Heart right ventricle (tissue), 16 donors: ENCODE measurements at regions not wholly inside any gene's neighbourhood (a gene's known extent, or its start where the extent isn't known, plus 50 kb on each side); places are given as distances from the start of the nearest gene placed in this dataset.

ENCODE experiments used
- ATAC-seq, 8 donors: fragments of 200-7000 bp; cut with Tn5 transposase; one replicate each; pipeline ENCODE4 v1.9.1; 2020; ENCODE audit warnings: mild to moderate bottlenecking in 8 of 8, moderate library complexity in 8 of 8, moderate number of reproducible peaks in 1 of 8
- DNase-seq, 2 donors: peaks; one replicate each; pipeline ENCODE4 v3.0.0-alpha.2; 2020
- H3K27ac ChIP-seq, 10 donors: fragments of 200-600 bp; sonication (generic) in 2 of 10; one replicate each; pipeline versions ENCODE4 v1.5.0 to v1.8.0; 2020 to 2022; ENCODE audit warnings: mild to moderate bottlenecking in 3 of 10
- H3K27me3 ChIP-seq, 7 donors: fragments of 200-600 bp; one replicate each; pipeline ENCODE4 v1.8.0; 2021 to 2022; ENCODE audit warnings: mild to moderate bottlenecking in 2 of 7
- H3K36me3 ChIP-seq, 9 donors: fragments of 200-600 bp; sonication (generic) in 1 of 9; one replicate each; pipeline versions ENCODE4 v1.5.0 to v1.8.0; 2020 to 2022; ENCODE audit warnings: mild to moderate bottlenecking in 2 of 9
- H3K4me1 ChIP-seq, 9 donors: fragments of 200-600 bp; sonication (generic) in 1 of 9; one replicate each; pipeline versions ENCODE4 v1.5.0 to v1.8.0; 2020 to 2022; ENCODE audit warnings: mild to moderate bottlenecking in 4 of 9
- H3K4me3 ChIP-seq, 10 donors: fragments of 200-600 bp; sonication (generic) in 2 of 10; one replicate each; pipeline versions ENCODE4 v1.5.0 to v1.8.0; 2020 to 2022; ENCODE audit warnings: mild to moderate bottlenecking in 7 of 10, moderate library complexity in 2 of 10
- H3K9me3 ChIP-seq, 11 donors: fragments of 200-600 bp in 10 of 11; sonication (generic) in 2 of 11; one replicate each; pipeline versions ENCODE4 v1.5.0 to v1.8.0; 2013 to 2022; ENCODE audit warnings: mild to moderate bottlenecking in 2 of 11, control low read depth in 1 of 11, moderate library complexity in 1 of 11
- CTCF ChIP-seq, 9 donors: fragments of 200-600 bp; sonication (generic) in 2 of 9; IDR thresholded peaks; one replicate each; pipeline versions ENCODE4 v1.5.0 to v1.8.0; 2021 to 2022; ENCODE audit warnings: antibody characterized with exemption in 9 of 9, mild to moderate bottlenecking in 5 of 9, moderate library complexity in 1 of 9
- WGBS, 2 donors: extraction: QIAGEN DNeasy Blood & Tissue Kit; methylation state at CpG; one replicate each; pipeline ENCODE4 v1.1.7; 2013; ENCODE audit warnings: inconsistent platforms in 1 of 2; 5-methylcytosine and 5-hydroxymethylcytosine counted together
- intact Hi-C, 10 donors: fragments of 100-400 bp; cut with DNase I; formaldehyde crosslinking; loops; one replicate each; pipeline versions ENCODE4 v1.11.1 to v1.14.2; 2022
- donor health status: Arrhythmogenic right ventricular cardiomyopathy.
- donor health status: ischemic (EF 13 %, LVEDD 7.1; RV severe dilation, severe dysfunction).
- donor health status: healthy with polysubstance abuse.
- donor health status: DM: no; HTN: yes; CAD: no.
- donor health status: DM: no; HTN: no; CAD: no.
- donor health status: ischemic (EF 25% LVEDD 6.9; RV normal size, moderate dysfunction).
- donor health status: ischemic (EF 25% LVEDD 5.7; RV mildly dilated, moderate dysfunction).
- donor health status: healthy.
- donor health status: DM: yes; HTN: yes; CAD: no.
- donor health status: Ischemic cardiomyopathy.
- donor health status: ischemic (EF 35%, LVEDD 5.7; RV mildly dilated, moderate dysfunction).
- donor health status: nonischemic (EF 11% LVEDD 7.7; RV severe dilation, severe dysfunction).
- donor health status: DM: yes; HTN: yes; CAD: no.
- donor health status: PGD.
- donor health status: ischemic (EF 29% LVEDD 5.4; RV normal size, mild dysfunction).
- donor health status: nonischemic (EF 23%, LVEDD 6.1; RV moderate dilation, normal function).

GRCh38 chr5:18051953-18052352 lies 417.7 kb downstream of the TAF11L14 start:
- H3K27me3 ChIP-seq: no peaks in the 10 kb centered on the region
- no peak overlapping the region for H3K27ac ChIP-seq
- 40 to 50% methylated on average over 1 of the region's 1 CpG for WGBS, 2 donors
- ATAC-seq (no peak), DNase-seq (no peak)
- no peaks in the 10 kb centered on the region for H3K36me3 ChIP-seq
- intact Hi-C loops: no loop called here
- no peaks in the 10 kb centered on the region for H3K4me1 ChIP-seq
- TF ChIP-seq CTCF (IDR thresholded peaks at IDR 0.05): no peak
- H3K4me3 ChIP-seq: no peak overlapping the region
- H3K9me3 ChIP-seq: peaks cover 0 to 3% (median 0%) of the 10 kb centered on the region in 11 donors

- Histone ChIP-seq H3K27ac (no peak overlapping the region), H3K36me3 (no peaks in the 10 kb centered on the region), H3K4me3 (no peak overlapping the region), H3K9me3 (peaks cover 0 to 3% (median 0%) of the 10 kb centered on the region in 11 donors), H3K4me1 (no peaks in the 10 kb centered on the region), H3K27me3 (no peaks in the 10 kb centered on the region)
- WGBS, 2 donors: 83 to 85% methylated on average over 3 of the region's 3 CpGs
- DNase-seq (no peak), ATAC-seq (no peak)
- intact Hi-C loops: no loop called here
- TF ChIP-seq CTCF (IDR thresholded peaks at IDR 0.05): no peak
Observed at GRCh38 chr5:18052569-18052968, 418.3 kb downstream of the TAF11L14 start.

GRCh38 chr5:18057725-18058124 lies 423.5 kb downstream of the TAF11L14 start:
- ATAC-seq (no peak), DNase-seq (no peak)
- Histone ChIP-seq H3K27ac (no peak overlapping the region), H3K36me3 (no peaks in the 10 kb centered on the region), H3K9me3 (no peaks in the 10 kb centered on the region), H3K4me1 (no peaks in the 10 kb centered on the region), H3K27me3 (no peaks in the 10 kb centered on the region), H3K4me3 (no peak overlapping the region)
- intact Hi-C loops: no loop called here
- TF ChIP-seq CTCF (IDR thresholded peaks at IDR 0.05): no peak
- 77 to 82% methylated on average over 3 of the region's 3 CpGs for WGBS, 2 donors

DNA sequence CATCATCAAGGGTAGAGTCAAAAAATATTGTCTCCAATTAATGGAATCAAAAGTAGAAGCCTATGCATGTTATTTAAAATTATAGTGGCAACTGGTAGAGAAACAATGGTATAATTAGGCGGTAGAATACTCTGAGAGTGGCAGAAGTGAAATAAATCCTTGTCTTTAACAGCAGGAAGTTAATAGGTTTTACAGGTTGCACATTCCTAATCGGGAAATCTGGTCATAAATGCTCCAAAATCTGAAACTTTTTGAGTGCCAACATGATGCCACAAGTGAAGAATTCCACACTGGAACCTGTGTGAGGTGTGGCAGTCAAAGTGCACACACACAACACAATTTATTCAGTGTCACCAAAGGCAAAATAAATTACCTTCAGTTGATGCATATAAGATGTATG lies 433.4 kb downstream of the TAF11L14 start:
- ATAC-seq (no peak), DNase-seq (no peak)
- 63 to 69% methylated on average over 2 of the region's 2 CpGs for WGBS, 2 donors
- no peaks in the 10 kb centered on the region for H3K4me1 ChIP-seq
- TF ChIP-seq CTCF (IDR thresholded peaks at IDR 0.05): no peak
- no peaks in the 10 kb centered on the region for H3K36me3 ChIP-seq
- H3K9me3 ChIP-seq: peaks cover 0 to 8% (median 0%) of the 10 kb centered on the region in 11 donors
- no peak overlapping the region for H3K27ac ChIP-seq
- intact Hi-C loops: no loop called here
- no peaks in the 10 kb centered on the region for H3K27me3 ChIP-seq
- H3K4me3 ChIP-seq: no peak overlapping the region

GRCh38 chr5:18068826-18069225 lies 434.6 kb downstream of the TAF11L14 start:
- intact Hi-C loops: no loop called here
- ATAC-seq: no peak
- Histone ChIP-seq H3K4me3 (no peak overlapping the region), H3K27me3 (no peaks in the 10 kb centered on the region), H3K27ac (no peak overlapping the region), H3K9me3 (peaks cover 0 to under 1% (median 0%) of the 10 kb centered on the region in 11 donors), H3K36me3 (no peaks in the 10 kb centered on the region), H3K4me1 (no peaks in the 10 kb centered on the region)
- no peak for DNase-seq
- 80 to 85% methylated on average over 5 of the region's 5 CpGs for WGBS, 2 donors
- no peak for TF ChIP-seq CTCF (IDR thresholded peaks at IDR 0.05)
